ENCODE measurements at regions not wholly inside any gene's neighbourhood (a gene's known extent, or its start where the extent isn't known, plus 50 kb on each side); places are given as distances from the start of the nearest gene placed in this dataset.

DNA sequence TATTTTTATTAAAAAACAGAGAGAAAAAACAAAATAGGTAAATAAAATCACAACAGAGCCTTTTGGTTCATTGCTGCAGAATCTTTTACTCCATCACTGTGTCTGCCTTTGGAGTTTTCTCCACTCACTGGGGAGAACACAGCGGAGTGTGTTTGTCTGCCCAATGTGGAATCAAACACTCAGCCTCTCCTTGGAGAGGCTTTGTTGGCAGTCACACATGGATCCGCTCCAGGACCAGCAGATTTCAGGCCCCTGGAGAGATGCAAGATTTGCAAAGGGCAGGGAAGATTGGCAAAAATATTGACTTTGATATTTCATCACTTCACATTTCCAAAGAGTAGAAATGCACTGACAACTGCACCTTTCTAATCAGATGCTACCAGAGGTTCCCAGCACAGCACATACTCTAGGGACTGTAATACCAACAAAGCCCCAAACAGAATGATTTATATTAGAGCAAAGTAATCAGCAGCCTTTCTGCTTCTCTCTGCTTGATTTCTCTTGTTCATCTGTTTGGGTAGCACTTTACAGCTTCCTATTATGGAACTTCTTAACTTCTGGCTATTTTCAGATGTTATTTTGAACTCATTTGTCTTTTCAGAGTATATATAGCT, 1898.8 kb upstream of the PIK3C3 start:
- no peak for DNase-seq (ENCODE audit: low read depth)

DNA sequence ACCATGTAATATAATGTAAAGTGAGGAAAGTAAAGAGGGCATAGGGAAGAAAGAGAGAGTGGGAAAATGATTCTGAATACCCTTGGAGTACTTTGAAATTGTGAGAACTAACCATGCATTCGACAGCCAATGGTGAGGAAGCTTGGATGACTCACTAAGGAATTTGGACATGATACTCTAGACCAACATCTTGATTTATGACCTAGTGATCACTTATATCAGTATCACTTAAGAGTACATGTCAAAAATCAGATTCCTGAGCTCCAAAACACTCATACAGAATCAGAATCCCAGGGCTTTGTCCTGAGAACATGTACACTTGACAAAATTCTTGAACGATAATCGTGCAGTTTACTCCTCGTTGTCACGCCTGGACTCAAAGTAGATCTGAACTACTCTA, 1899.8 kb upstream of the PIK3C3 start:
- no peak for DNase-seq (ENCODE audit: low read depth)

DNA sequence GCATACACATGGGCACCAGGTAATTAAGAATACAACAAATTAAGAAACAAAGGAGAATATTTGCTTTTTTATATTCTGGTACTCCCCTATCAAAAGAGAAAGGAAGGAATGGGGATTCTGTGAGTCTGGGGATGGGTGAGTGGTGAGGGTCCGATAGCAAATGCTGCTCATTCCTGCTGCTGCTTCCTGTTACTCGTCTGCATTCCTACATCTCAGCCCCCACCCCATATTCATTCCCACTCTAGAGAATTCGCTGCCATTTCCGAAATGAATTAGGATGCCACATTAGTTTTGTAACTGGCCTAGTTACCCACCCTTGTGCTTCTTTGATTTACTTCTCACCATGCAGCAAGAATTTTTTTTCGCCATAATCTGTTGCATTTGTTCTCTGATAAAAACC, 1905.3 kb upstream of the PIK3C3 start:
- no peak for DNase-seq (ENCODE audit: low read depth)

DNA sequence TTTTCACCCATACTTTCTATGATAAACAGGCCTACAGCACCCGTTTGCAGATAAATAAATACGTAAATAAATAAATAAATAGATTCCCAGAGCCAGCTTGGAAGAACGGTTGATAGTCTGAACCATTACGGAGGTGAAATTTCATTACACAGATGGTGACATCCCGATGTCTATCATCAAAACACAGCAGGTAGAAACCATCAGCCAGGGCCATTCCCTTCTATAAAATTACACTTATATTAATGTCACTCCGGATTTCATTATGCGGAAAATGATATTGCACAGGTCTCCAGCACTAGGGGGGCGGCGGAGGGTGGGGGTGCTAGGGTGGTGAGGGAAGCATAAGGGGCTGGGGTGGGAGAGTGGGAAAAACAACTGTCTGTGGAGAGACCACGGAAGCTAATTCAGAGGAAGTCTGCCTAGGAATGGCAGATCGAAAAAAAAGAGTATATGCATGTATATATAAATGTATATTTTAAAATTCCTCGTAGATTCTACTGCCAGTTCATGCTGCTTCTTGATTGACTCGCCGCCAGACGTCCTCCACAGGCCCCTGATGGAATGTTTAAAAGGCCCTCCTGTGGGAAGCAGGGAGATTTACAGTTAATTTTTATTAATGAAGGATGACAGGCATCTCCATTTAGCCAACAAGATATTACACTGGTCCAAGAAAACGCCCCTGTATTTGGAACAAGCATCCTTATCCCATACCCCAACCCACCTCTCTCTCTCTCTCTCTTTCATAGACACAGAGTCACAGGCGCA, 1906.0 kb upstream of the PIK3C3 start:
- no peak for DNase-seq (ENCODE audit: low read depth)

DNA sequence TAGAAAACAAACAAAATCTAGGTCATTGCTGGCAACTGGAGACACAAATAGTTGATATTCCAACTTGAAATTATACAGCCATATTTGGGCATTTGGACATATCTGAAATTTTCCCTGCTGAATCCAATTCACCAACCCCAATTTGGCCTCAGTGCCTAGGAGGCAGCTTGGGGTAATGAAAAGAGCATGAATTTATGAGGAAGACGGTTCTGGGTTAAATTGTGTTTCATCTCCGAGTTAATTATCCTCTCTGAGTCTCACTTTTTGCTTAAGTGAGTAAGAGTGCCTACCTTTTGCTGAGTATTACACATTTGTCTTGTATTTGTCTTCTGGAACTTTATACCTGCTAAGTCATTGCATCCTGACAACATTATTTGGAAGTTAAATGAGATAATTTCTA, 1906.8 kb upstream of the PIK3C3 start:
- no peak for DNase-seq (ENCODE audit: low read depth)

DNA sequence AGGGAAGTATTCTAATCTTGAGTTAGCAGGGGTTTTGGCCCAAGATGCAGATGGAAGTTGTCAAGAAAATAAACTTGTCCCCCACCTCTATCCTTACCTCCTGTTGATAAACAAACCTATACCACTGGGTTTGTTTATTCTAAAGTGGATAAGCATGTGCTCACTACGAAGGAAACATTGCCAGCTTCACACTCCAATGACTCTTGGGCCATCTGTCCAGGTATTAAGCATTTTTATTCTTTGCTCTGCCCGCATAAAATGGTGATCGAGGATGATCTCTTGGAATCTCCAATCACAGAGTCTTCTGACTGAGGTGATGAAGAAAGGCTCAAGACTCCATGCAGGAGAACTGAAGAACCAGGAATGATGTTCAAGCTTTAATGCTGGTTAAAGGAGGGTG, 1908.4 kb upstream of the PIK3C3 start:
- DNase-seq (ENCODE audit: low read depth), result no peak

DNA sequence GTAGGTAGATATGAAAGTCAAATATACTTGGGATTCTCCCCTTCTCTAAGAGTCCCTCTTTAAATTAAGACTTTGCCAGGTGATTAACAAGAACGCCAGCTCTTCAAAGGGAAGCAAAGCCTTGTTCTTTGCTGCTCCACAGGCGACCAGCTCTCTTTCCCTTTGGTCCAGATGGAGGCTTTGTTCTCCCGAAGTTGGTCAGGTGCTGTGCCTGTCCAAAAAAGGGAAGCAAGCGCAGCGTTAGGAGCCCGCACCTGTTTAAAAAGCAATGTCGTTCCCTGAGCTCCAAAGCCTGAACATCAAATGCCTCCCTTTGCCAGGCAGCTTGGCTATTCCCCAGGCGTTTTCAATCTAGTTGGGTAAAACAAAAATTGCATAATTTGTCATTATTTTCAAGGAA, 1913.1 kb upstream of the PIK3C3 start:
- DNase-seq (ENCODE audit: low read depth), result no peak

DNA sequence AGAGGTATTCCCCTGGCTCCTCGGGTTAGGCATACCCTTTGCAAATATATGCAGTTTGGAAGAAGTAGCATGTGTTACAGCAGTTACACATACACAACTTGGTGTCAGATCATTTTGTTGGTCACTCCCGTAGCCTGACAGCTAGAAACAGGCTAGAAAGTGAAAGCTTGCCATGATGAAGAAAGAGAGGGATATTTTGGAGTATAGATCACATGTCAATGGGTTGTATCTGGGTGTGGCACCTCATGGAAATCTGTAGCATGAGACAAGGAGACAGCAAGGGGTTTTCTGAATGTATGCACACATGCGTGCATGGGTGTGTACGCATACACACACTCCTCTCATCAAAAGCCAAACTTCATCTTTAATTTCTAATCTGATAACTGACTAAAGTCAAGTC, 1914.5 kb upstream of the PIK3C3 start:
- DNase-seq (ENCODE audit: low read depth), result no peak

DNA sequence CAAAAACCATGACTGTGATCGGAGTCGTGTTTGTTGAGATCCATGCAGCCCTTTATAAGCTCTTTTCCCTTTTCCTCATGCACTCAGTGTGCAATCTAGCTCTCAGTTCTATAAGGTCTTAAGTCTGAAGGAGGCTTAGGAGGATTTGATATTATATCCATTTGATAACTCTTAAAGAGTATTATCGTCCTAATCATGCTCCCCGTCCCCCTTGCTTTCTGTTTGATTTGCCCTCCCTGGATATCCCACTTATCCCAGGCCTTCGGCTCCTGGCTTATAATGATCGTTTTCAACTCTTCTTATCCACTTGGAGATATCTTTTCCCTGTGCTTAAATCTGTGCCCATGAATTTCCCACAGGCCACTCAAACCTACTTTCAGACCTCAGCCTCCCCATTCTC, 1917.7 kb upstream of the PIK3C3 start:
- DNase-seq (ENCODE audit: low read depth), result no peak

DNA sequence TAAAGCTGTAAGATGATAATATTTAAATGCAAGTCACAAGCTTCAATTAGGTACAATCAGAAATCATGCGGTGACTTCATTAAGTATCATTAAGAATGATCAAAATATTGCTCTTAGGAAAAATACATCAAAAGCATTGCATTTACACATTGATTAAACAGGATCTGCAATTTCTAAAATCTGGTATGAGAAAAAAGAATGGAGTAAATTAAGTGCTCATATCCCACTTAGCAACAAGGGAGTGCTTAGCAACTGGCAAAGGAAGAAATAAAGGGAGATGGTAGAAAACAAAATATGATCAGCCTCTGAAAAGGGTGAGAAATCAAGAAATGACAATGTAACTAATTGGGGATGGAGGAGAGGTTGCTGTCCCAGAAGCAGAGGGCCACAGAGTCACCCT, 1918.2 kb upstream of the PIK3C3 start:
- DNase-seq (ENCODE audit: low read depth), result no peak

DNA sequence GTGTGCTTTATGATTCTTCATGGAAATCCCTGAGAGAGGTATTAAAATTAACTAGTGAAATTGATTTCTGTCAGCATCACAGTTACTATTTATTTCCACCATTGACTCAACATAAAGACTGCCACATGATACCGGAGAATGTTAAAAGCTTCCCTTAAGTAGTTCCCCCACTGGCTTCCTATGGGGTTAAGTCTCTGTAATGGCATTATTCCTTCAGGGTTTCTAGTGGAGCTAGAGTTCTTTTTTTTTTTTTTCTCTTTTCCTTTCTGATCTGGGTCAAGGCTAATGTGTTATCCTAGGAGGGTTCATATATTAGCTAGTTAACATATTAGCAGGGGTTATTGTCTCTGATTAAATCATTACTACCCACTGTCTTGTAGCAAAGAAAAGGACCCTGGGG, 1919.1 kb upstream of the PIK3C3 start:
- DNase-seq (ENCODE audit: low read depth), result no peak

DNA sequence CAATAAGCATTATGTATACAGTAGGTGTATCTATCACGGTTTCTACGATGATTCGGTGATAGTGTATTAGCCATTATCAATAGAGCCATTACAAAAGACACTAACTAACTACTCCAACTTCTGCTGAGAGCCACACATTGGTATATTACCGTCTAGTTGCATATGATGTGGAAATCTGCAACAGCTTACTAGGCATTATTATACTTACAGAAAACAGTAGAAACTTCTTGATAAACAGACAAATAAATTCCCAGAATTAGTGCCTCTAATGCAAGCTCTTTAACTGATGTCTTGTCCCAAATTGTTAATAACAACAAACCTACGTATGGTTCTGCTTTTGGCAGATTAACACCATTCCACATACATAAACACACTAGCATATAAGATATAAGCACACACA, 1923.0 kb upstream of the PIK3C3 start:
- DNase-seq (ENCODE audit: low read depth), result no peak

DNA sequence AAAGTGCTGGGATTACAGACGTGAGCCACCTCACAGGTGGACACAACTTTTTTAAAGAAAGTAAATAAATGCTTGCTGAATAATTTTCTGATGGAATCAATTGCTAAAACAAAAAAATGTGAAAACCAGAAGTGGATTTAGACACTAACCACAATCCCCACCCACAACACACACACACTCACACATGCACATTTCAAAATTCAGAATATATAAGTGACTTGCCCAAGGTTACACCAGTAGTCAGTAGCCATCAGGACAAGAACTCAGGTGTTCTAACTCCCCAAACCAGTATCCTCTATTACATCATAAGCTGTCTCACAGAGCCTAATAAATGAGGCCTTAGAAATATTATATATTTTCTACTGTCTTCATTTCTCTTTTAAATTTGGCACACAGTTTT, 1923.6 kb upstream of the PIK3C3 start:
- DNase-seq (ENCODE audit: low read depth), result no peak

DNA sequence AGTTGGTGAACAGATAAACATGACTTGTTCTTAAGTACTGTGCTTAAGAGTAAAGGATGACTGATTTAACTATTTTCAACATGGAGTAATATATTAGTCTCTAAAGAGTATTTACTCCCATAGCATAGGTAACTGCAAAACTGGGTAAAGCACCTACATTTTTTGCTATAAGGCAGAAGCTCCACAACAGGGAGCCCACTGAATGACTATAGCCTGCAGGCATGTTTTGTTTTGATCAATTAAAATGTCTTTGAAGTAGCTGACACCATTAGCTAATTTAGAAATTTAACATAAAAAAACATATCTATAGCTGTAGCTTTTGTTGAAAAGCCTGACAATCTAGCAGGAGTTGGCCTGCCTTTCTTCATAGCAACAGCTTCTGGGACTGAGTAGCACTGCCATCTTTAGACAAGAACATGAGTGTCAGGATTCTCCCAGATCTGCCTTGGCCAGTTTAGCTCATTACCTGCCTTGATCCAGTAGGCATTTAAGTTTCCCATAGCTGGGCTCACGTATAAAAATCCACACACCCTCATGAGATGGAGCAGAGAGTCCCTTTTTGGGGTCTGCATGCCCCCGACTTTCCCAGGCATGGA, 1935.1 kb upstream of the PIK3C3 start:
- no peak for DNase-seq (ENCODE audit: low read depth)

DNA sequence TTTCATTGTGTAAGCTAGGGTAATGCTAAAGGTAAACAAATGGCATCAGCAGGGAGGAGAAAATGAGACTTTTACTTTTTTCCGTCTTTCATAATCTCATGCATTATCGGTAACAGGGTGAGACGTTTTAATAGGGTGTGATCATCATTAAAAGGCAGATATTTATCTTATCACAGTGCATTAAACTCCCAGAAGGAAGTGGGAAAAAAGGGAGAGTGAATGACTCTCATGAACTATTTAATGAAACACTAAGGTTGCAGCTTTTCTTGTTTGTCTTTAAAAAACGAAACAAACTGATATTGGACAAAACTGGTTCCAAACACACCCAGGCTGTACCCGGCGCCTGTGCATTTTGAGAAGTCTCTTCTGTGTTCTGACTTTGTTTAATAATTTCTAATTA, 1936.8 kb upstream of the PIK3C3 start:
- DNase-seq (ENCODE audit: low read depth), result no peak

DNA sequence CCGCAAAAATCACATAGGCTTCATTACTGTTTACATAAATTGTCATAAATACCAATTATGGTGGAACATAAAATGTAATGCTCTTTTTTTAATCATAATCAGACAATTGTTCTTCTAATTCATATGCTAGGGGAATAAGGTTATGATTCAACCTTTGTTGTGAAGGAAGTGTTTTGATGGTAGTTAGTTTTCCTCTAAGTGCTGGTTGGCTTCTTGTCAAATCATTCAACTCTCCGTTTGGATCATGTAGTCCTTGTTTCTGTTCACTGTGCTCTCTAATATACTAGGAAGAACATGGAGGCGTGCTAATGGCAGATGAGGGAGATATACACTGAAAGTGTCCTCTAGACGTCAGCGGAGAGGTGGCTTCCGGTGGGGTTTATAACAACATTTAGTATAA, 1938.0 kb upstream of the PIK3C3 start:
- DNase-seq (ENCODE audit: low read depth), result no peak

DNA sequence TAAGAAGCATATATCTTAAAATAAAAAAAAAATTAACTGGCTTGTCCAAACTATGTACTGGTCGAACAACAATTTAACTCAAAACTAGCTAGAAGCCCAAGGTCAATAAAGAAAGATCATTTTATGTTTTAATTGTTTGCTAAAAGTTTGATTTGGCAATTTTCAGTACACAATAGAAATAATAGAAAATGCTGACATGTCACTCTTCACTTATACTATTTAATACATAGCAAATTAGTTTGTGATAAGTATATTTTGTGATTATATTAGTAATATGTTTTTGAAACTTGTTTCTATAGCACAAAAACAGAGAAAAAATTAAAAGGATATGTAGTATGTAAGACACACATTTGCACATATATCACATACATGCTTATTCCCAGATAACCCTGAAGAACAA, 1938.6 kb upstream of the PIK3C3 start:
- no peak for DNase-seq (ENCODE audit: low read depth)

DNA sequence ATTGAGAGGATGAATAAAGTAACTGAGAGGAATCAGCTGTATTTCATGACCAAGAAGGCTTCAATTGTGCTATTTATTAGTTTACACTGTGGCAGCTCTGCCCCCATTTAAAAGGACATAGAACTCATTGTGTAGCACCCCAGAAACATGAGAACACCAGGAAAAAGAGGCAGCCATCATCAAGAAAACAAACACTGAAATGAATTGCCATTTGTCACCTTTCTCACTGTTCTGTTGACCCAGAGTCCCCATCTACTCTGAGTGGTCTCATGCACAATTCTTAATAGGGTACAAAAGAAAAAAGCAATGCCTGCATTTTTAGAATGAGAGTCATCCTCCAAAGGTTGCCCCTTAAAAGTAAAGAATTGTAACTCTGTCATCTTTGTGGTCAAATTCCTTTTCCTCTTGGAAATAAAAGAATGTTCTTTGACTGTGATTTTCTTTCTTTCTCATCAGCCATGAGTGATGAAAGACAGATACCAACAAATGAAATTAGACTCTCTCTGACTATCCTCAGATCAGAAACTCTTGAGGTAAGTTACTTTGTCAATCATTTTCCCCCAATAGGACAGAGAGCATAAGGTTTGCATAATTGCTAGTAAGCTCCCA, 1941.9 kb upstream of the PIK3C3 start:
- peak; percentile 13 for DNase-seq (ENCODE audit: low read depth)

DNA sequence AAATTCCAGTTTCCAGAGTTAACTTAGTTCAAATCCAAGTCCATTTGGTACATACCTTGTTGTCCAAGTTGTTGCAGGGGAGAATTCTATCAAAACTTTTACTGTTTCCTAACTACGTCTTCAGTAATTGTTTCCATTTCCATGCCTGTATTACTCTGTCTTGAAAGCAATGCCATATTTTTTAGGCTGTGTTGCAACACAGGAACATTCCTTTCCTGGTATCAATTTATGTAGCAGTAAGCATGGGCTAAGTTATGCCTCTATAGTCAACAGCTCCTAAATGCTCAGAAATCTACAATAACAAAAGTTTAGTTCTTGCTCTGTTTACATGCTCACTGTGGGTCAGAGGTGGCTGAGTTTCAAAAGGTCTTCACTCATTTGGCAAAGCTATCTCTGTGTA, 1943.8 kb upstream of the PIK3C3 start:
- DNase-seq (ENCODE audit: low read depth), result no peak

DNA sequence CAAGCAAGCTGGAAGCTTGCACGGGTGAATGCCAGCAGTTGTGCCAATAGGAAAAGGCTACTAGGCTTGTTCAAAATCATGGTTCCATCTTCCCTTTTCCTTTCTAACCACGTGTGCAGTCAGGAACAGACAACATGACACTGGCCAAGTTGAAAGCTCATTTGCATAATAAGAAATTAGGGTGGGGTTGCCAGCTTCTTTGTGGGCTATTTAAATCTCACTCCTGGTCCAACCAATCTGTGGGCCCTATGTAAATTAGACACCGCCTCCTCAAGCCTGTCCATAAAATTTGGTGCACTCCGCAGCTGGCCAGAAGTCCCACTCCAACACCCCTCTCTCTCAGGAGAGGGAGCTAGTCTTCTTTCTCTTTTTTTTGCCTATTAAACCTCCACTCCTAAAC, 1948.4 kb upstream of the PIK3C3 start:
- DNase-seq (ENCODE audit: low read depth), result no peak

DNA sequence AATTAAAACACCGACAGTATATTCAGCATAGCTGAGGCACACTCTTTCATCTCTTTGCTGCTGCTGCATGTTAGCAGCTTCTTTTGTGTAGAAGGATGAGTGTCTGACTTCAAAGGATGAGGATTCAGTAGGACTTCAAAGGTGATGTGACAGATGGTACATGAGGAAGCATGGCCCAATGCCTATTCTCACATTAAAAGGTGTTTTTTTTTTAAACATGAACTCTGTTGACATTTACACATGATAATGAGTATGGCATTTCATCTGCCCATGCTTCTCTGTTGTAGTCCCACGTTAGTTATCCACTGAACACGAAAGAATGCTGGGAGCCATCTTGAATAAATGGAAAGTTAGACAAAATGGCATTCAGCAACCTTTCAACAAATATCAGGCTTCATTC, 1950.8 kb upstream of the PIK3C3 start:
- no peak for DNase-seq (ENCODE audit: low read depth)

DNA sequence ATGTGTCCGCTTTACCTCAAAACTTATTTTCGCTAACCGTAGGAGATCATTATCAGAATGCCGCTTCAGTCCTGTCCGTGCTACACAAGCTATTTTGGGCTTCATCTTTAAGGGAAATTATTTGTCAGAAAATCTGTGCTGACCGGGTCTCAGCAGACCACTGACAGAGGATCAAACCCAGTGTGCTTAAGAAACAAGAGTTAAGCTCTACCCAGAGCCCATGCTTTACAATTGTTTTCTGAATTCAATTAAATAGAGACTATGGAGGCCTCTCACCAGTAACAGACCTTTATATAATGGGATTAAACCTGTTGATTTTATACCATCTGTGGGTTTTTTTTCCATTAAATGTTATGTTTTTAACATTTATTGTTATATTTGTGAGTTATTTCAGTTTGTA, 1956.7 kb upstream of the PIK3C3 start:
- no peak for DNase-seq (ENCODE audit: low read depth)

DNA sequence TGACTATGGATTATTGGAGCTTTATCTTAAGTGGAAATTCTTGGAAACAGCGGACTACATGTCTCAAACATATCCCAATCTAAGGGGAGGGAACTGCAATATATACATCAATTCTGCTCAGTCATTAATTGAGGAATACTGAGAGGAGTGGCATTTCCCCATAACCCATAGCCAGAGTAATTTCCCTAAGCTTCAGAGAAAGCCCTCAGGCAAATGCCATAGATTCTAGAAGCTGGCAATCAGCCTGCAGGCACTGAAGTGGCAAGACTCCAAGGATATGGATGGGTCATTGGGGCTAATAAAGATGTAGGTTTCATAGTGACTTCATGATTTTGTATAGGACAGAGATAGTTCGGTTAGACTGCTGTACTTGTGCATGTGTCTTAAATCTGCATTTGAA, 1960.5 kb upstream of the PIK3C3 start:
- no peak for DNase-seq (ENCODE audit: low read depth)

All from non-pigmented ciliary epithelial cell (primary cell).